ENCODE measurements at regions not wholly inside any gene's neighbourhood (a gene's known extent, or its start where the extent isn't known, plus 50 kb on each side); places are given as distances from the start of the nearest gene placed in this dataset.

DNA sequence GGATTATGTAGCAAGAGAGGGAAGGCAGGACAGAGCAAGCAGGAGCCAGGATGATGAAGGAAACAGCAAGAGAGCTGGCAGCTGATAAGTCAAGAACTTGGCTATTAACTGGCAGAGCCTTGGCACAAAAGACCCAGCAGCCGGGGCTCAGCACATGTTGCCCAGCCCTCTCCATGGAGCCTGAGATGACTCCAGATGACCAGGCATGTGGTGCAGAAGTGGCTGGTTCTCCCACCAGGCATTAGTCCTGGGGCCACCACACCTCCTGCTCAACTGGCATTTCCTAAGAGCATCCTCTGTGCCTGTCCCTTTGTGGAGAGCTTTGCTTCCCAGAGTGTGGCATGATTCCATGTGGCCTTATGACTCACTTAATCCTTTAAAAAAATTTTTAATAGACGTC, 522.6 kb downstream of the MN1 start:
- no peak for TF ChIP-seq EP300 (IDR thresholded peaks at IDR 0.05)
- TF ChIP-seq, protein P1, sequence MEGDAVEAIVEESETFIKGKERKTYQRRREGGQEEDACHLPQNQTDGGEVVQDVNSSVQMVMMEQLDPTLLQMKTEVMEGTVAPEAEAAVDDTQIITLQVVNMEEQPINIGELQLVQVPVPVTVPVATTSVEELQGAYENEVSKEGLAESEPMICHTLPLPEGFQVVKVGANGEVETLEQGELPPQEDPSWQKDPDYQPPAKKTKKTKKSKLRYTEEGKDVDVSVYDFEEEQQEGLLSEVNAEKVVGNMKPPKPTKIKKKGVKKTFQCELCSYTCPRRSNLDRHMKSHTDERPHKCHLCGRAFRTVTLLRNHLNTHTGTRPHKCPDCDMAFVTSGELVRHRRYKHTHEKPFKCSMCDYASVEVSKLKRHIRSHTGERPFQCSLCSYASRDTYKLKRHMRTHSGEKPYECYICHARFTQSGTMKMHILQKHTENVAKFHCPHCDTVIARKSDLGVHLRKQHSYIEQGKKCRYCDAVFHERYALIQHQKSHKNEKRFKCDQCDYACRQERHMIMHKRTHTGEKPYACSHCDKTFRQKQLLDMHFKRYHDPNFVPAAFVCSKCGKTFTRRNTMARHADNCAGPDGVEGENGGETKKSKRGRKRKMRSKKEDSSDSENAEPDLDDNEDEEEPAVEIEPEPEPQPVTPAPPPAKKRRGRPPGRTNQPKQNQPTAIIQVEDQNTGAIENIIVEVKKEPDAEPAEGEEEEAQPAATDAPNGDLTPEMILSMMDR (IDR thresholded peaks at IDR 0.05), result no peak
- TF ChIP-seq POLR2A (IDR thresholded peaks at IDR 0.05), result no peak
- no peak for TF ChIP-seq POLR2AphosphoS5 (IDR thresholded peaks at IDR 0.05)
- DNase-seq, result no peak

DNA sequence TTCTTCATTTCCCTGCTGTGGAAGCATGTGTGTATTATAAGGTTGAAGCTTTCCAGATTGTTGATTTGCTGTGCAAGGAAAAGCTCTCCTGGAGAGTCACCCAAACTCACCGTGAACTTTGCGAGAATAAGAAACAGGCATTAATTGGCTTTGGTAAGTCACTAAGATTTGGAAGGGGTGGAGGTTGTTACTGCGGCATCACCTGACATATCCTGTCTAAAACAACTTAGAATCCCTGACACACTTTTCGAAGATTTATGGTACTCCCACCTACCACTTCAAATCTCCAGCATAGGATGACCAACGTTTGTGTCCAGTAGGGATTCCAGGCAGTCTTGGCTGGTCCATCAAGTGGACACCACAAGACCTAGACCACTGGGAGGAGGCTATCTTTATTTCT, 518.3 kb downstream of the MN1 start:
- TF ChIP-seq EP300 (IDR thresholded peaks at IDR 0.05) (no peak), POLR2AphosphoS5 (IDR thresholded peaks at IDR 0.05) (no peak)
- TF ChIP-seq, protein P1 (IDR thresholded peaks at IDR 0.05), result no peak
- no peaks in the 10 kb centered on the region for H3K36me3 ChIP-seq
- H3K4me1 ChIP-seq, result no peaks in the 10 kb centered on the region
- intact Hi-C loops (cut with DNase I; ENCODE audit: low total_unique reads), result no loop called here
- H3K4me3 ChIP-seq, result no peak overlapping the region
- peaks cover 0 to 6% (median 0%) of the 10 kb centered on the region in 3 donors for H3K27me3 ChIP-seq
- WGBS, 5 donors, result 76 to 93% (median 92%) methylated on average over 5 of the region's 5 CpGs
- H3K27ac ChIP-seq, result no peak overlapping the region
- no peak for DNase-seq
- H3K9me3 ChIP-seq, result peaks cover 0 to 11% (median 6%) of the 10 kb centered on the region in 4 donors

More for the DNA sequence above, 522.6 kb downstream of the MN1 start:
- intact Hi-C loops (cut with DNase I; ENCODE audit: low total_unique reads), result no loop called here
- peaks cover 0 to 18% (median 6%) of the 10 kb centered on the region in 4 donors for H3K9me3 ChIP-seq
- peaks cover 0 to 5% (median 0%) of the 10 kb centered on the region in 3 donors for H3K27me3 ChIP-seq
- WGBS, 5 donors, result 53 to 78% (median 66%) methylated on average over 2 of the region's 2 CpGs
- no peaks in the 10 kb centered on the region for H3K4me1 ChIP-seq
- no peak overlapping the region for H3K27ac ChIP-seq
- H3K36me3 ChIP-seq, result no peaks in the 10 kb centered on the region
- H3K4me3 ChIP-seq, result no peak overlapping the region

DNA sequence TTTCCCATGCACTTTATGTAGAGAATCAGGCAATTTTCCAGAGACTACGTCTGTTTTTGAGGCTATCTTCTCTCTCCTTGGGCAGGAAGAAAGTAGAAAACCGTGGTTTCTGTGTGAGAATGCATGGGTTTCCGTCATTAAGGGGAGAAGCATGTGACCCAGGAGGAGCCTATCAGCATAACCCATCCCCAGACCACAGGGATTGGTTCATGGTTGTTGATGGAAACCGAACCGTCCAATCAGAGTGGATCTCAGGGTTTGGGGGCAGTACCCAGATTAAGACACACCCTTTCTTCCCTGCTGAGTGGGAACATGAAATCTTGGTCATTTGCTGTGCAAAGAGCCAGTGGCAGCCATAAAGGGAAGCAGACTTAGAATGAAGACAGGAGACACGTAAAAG, 517.8 kb downstream of the MN1 start:
- TF ChIP-seq POLR2AphosphoS5 (IDR thresholded peaks at IDR 0.05) (no peak), POLR2A (IDR thresholded peaks at IDR 0.05) (no peak), EP300 (IDR thresholded peaks at IDR 0.05) (no peak)
- TF ChIP-seq, protein P1 (IDR thresholded peaks at IDR 0.05), result no peak
- DNase-seq, result no peak
- no peak overlapping the region for H3K4me3 ChIP-seq
- peaks cover 0 to 11% (median 6%) of the 10 kb centered on the region in 4 donors for H3K9me3 ChIP-seq
- no peaks in the 10 kb centered on the region for H3K36me3 ChIP-seq
- intact Hi-C loops (cut with DNase I; ENCODE audit: low total_unique reads), result no loop called here
- H3K27me3 ChIP-seq, result peaks cover 0 to 7% (median 0%) of the 10 kb centered on the region in 3 donors
- H3K4me1 ChIP-seq, result no peaks in the 10 kb centered on the region
- no peak overlapping the region for H3K27ac ChIP-seq
- 75 to 88% (median 84%) methylated on average over 6 of the region's 6 CpGs for WGBS, 5 donors

DNA sequence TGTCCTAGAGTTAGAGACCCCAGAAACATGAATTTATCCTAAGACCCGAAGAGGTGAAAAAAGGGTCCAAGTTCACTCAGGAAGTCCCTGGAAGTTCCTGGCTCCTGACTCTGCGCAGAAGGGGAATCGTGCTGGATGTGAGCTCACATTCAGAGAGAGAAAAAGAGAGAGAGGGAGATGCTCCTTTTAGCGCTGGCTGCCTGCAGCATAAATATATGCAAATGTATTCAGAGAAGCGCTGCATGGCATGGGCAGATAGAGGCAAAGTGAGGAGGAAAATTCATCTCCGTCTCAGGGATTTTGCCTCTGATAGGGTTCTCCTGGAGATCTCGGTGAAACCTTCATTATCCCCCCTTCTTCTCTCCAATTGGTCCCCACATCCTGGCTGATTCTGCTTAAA, 517.2 kb downstream of the MN1 start:
- TF ChIP-seq, protein P1 (IDR thresholded peaks at IDR 0.05), result no peak
- no peak for TF ChIP-seq EP300 (IDR thresholded peaks at IDR 0.05)
- no peak for TF ChIP-seq POLR2A (IDR thresholded peaks at IDR 0.05)
- no peak for TF ChIP-seq POLR2AphosphoS5 (IDR thresholded peaks at IDR 0.05)
- Histone ChIP-seq H3K27ac (no peak overlapping the region), H3K9me3 (peaks cover 0 to 11% (median 6%) of the 10 kb centered on the region in 4 donors), H3K4me1 (no peaks in the 10 kb centered on the region), H3K36me3 (no peaks in the 10 kb centered on the region), H3K27me3 (peaks cover 0 to 12% (median 0%) of the 10 kb centered on the region in 3 donors), H3K4me3 (no peak overlapping the region)
- 88 to 93% (median 91%) methylated on average over 7 of the region's 7 CpGs for WGBS, 5 donors
- intact Hi-C loops (cut with DNase I; ENCODE audit: low total_unique reads), result no loop called here
- DNase-seq, result no peak

Measured in stomach (tissue), 8 donors.